HepG2 (cell line): ENCODE measurements at regions not wholly inside any gene's neighbourhood (a gene's known extent, or its start where the extent isn't known, plus 50 kb on each side); places are given as distances from the start of the nearest gene placed in this dataset.

Source experiments
- ATAC-seq: fragments of 200-7000 bp; cut with Tn5 transposase; 3 replicates; pipeline ENCODE4 v1.9.1; 2020; ENCODE audit warnings: mild to moderate bottlenecking, moderate library complexity
- BruUV-seq: library from RNA; stranded (reverse); fragments of 400-500 nt; replicated peaks from 2 replicates; lab custom pipeline; 2021; lab: Mats Ljungman, UMichigan
- CTCF ChIA-PET: fragments of 300-600 bp; formaldehyde crosslinking; extraction: SDS; loops from one replicate; lab custom pipeline; 2021; ENCODE audit warnings: low total read pairs, inconsistent platforms, low intra/inter-chr PET ratio; lab: Yijun Ruan, JAX
- POLR2A ChIA-PET: fragments of 350-600 bp; sonication (Branson Sonifier 250); formaldehyde crosslinking; loops from one replicate; lab custom pipeline; 2020; ENCODE audit warnings: antibody characterized with exemption, inconsistent platforms; lab: Yijun Ruan, JAX
- DNase-seq: peaks from one replicate; pipeline ENCODE4 v3.0.0-alpha.2; 2015; ENCODE audit warnings: low spot score
- FAIRE-seq: peaks from 3 replicates; lab custom pipeline; 2011; peaks lifted over from hg19 to GRCh38; lab: Jason Lieb, UNC
- H2AFZ ChIP-seq: one replicate; pipeline ENCODE4 v1.6.1; 2011; ENCODE audit warnings: low read length, inconsistent platforms
- H3K27ac ChIP-seq: fragments of 300-600 bp; 3 replicates; pipeline ENCODE4 v1.8.0; 2011; ENCODE audit warnings: mixed run types, mild to moderate bottlenecking, mixed read lengths, low read length, inconsistent platforms; ENCODE audit not compliant: insufficient read depth; ENCODE audit errors: extremely low read length
- H3K27me3 ChIP-seq, 2 experiments: fragments of 200-600 bp in 1 of 2; 2 replicates in 1 of 2; 3 replicates in 1 of 2; pipeline versions ENCODE4 v1.6.0 to v1.8.0; 2011; ENCODE audit warnings: low read length in 2 of 2, mild to moderate bottlenecking in 2 of 2, moderate library complexity in 2 of 2, inconsistent platforms in 1 of 2; ENCODE audit not compliant: insufficient read depth in 2 of 2, control insufficient read depth in 1 of 2
- H3K36me3 ChIP-seq, 2 experiments: fragments of 200-600 bp in 1 of 2; replicated peaks in 1 of 2; 2 replicates in 1 of 2; 3 replicates in 1 of 2; pipeline versions ENCODE4 v1.5.1 to v1.8.0; 2011; ENCODE audit warnings: low read length in 2 of 2, inconsistent platforms in 1 of 2; ENCODE audit not compliant: insufficient read depth in 2 of 2, control insufficient read depth in 1 of 2
- H3K4me1 ChIP-seq: 2 replicates; pipeline ENCODE4 v1.5.1; 2012; ENCODE audit warnings: low read length, inconsistent platforms; ENCODE audit not compliant: insufficient read depth
- H3K4me2 ChIP-seq: 2 replicates; pipeline ENCODE4 v1.6.0; 2011; ENCODE audit warnings: low read depth, low read length, inconsistent platforms
- H3K4me3 ChIP-seq, 3 experiments: fragments of 200-600 bp in 1 of 3; sonication (generic), shearing (Covaris generic) in 1 of 3; replicated peaks in 1 of 3; 2 replicates each; pipeline ENCODE4 v1.5.1; 2011 to 2016; ENCODE audit warnings: low read length in 3 of 3, inconsistent platforms in 2 of 3, low read depth in 2 of 3, mild to moderate bottlenecking in 2 of 3, control low read depth in 1 of 3, mixed read lengths in 1 of 3; ENCODE audit not compliant: insufficient read depth in 1 of 3
- H3K79me2 ChIP-seq: one replicate; pipeline ENCODE4 v1.6.1; 2011; ENCODE audit warnings: low read length, inconsistent platforms; ENCODE audit not compliant: insufficient read depth
- H3K9ac ChIP-seq: 2 replicates; pipeline ENCODE4 v1.6.0; 2011; ENCODE audit warnings: mild to moderate bottlenecking, low read depth, low read length, inconsistent platforms; ENCODE audit not compliant: insufficient read depth
- H3K9me3 ChIP-seq: 2 replicates; pipeline ENCODE4 v1.5.1; 2012; ENCODE audit warnings: mild to moderate bottlenecking, low read length
- H4K20me1 ChIP-seq: 2 replicates; pipeline ENCODE4 v1.6.0; 2011; ENCODE audit warnings: inconsistent platforms, mild to moderate bottlenecking, low read length, moderate library complexity; ENCODE audit not compliant: insufficient read depth
- CBX1 ChIP-seq: IDR thresholded peaks from one replicate; pipeline ENCODE4 v1.6.1; 2016; ENCODE audit warnings: antibody characterized with exemption, low read depth
- CC2D1A ChIP-seq: sonication (generic); formaldehyde crosslinking; IDR thresholded peaks from 2 replicates; pipeline ENCODE4 v1.8.1; 2023; ENCODE audit warnings: mild to moderate bottlenecking, missing genetic modification reagents
- FOSL1 ChIP-seq: sonication (generic); formaldehyde crosslinking; IDR thresholded peaks from 2 replicates; pipeline ENCODE4 v1.9.0; 2021; ENCODE audit warnings: missing genetic modification reagents, borderline replicate concordance
- IRF2 ChIP-seq: IDR thresholded peaks from 2 replicates; pipeline ENCODE4 v1.6.1; 2018; ENCODE audit warnings: missing genetic modification reagents, missing compliant biosample characterization
- KDM3A ChIP-seq: IDR thresholded peaks from 2 replicates; pipeline ENCODE4 v1.6.1; 2018; ENCODE audit warnings: low read depth, missing compliant biosample characterization
- MXD4 ChIP-seq: IDR thresholded peaks from 2 replicates; pipeline ENCODE4 v1.6.1; 2016; ENCODE audit warnings: mild to moderate bottlenecking, missing biosample characterization, missing genetic modification reagents
- NONO ChIP-seq, 2 experiments: fragments of 450-650 bp in 1 of 2; sonication (generic) in 1 of 2; formaldehyde crosslinking in 1 of 2; IDR thresholded peaks in 1 of 2; conservative IDR thresholded peaks in 1 of 2; 2 replicates each; pipeline versions ENCODE4 v1.6.1 to v1.8.0; 2017 to 2022; ENCODE audit warnings: mild to moderate bottlenecking in 1 of 2, missing genetic modification reagents in 1 of 2, moderate library complexity in 1 of 2
- NPAS2 ChIP-seq: sonication (generic); formaldehyde crosslinking; IDR thresholded peaks from 2 replicates; pipeline ENCODE4 v1.8.0; 2022; ENCODE audit warnings: mild to moderate bottlenecking, missing genetic modification reagents, borderline replicate concordance
- PAX8 ChIP-seq: sonication (generic); formaldehyde crosslinking; IDR thresholded peaks from 2 replicates; pipeline ENCODE4 v1.8.0; 2022; ENCODE audit warnings: mild to moderate bottlenecking, missing genetic modification reagents, borderline replicate concordance
- PHF8 ChIP-seq: sonication (generic); formaldehyde crosslinking; IDR thresholded peaks from 2 replicates; pipeline ENCODE4 v1.5.0; 2020; ENCODE audit warnings: missing genetic modification reagents
- PPARG ChIP-seq: conservative IDR thresholded peaks from 2 replicates; pipeline ENCODE4 v1.6.1; 2016; ENCODE audit warnings: missing biosample characterization, missing genetic modification reagents
- RARG ChIP-seq: sonication (generic); formaldehyde crosslinking; IDR thresholded peaks from 2 replicates; pipeline ENCODE4 v1.4.0; 2020; ENCODE audit warnings: low read depth, mild to moderate bottlenecking, missing genetic modification reagents
- SUZ12 ChIP-seq: fragments of 150-350 bp; IDR thresholded peaks from 2 replicates; pipeline ENCODE4 v1.6.1; 2014; ENCODE audit warnings: low read depth, low read length
- TCF12 ChIP-seq, 2 experiments: fragments of 450-650 bp in 1 of 2; sonication (generic) in 1 of 2; formaldehyde crosslinking in 1 of 2; IDR thresholded peaks; 2 replicates each; pipeline versions ENCODE4 v1.6.1 to v1.8.0; 2017 to 2022; ENCODE audit warnings: antibody characterized with exemption in 1 of 2, mild to moderate bottlenecking in 1 of 2, missing genetic modification reagents in 1 of 2, moderate library complexity in 1 of 2
- TP53 ChIP-seq: sonication (generic); formaldehyde crosslinking; conservative IDR thresholded peaks from 2 replicates; pipeline ENCODE4 v1.4.0; 2020; ENCODE audit warnings: missing genetic modification reagents
- ZBTB38 ChIP-seq: sonication (generic); formaldehyde crosslinking; IDR thresholded peaks from 2 replicates; pipeline ENCODE4 v1.5.1; 2020; ENCODE audit warnings: mild to moderate bottlenecking, missing genetic modification reagents
- ZKSCAN1 ChIP-seq: fragments of 150-350 bp; IDR thresholded peaks from 2 replicates; pipeline ENCODE4 v1.6.1; 2014; ENCODE audit warnings: low read length
- ZMAT3 ChIP-seq: sonication (generic); formaldehyde crosslinking; conservative IDR thresholded peaks from 2 replicates; pipeline ENCODE4 v1.7.0; 2021; ENCODE audit warnings: missing genetic modification reagents
- ZNF12 ChIP-seq: sonication (generic); formaldehyde crosslinking; IDR thresholded peaks from 2 replicates; pipeline ENCODE4 v1.5.0; 2020; ENCODE audit warnings: missing genetic modification reagents
- ZNF570 ChIP-seq: sonication (generic); formaldehyde crosslinking; IDR thresholded peaks from 2 replicates; pipeline ENCODE4 v1.4.0; 2020; ENCODE audit warnings: mild to moderate bottlenecking, missing genetic modification reagents, borderline replicate concordance
- ZNF652 ChIP-seq: IDR thresholded peaks from 2 replicates; pipeline ENCODE4 v1.6.1; 2016; ENCODE audit warnings: low read depth, borderline replicate concordance
- ZNF781 ChIP-seq: sonication (generic); formaldehyde crosslinking; IDR thresholded peaks from 2 replicates; pipeline ENCODE4 v1.5.1; 2020; ENCODE audit warnings: borderline replicate concordance, mild to moderate bottlenecking, missing genetic modification reagents; ENCODE audit errors: not compliant biosample characterization
- WGBS: methylation state at CpG from one replicate; pipeline ENCODE4 v1.1.6; 2017; ENCODE audit warnings: low lambda C conversion rate; 5-methylcytosine and 5-hydroxymethylcytosine counted together
- in situ Hi-C: cut with HindIII; loops from 2 replicates; pipeline ENCODE4 v1.10.0; 2017; ENCODE audit warnings: low pct_unique_long_range_greater_than_20kb; ENCODE audit not compliant: extremely low pct_ligation_motif_present
- intact Hi-C: fragments of 100-400 bp; cut with micrococcal nuclease; formaldehyde crosslinking; loops from one replicate; pipeline ENCODE4 v1.10.0; 2022; ENCODE audit not compliant: unreplicated experiment
- TF ChIP-seq, protein P1 (sequence below): sonication (generic); formaldehyde crosslinking; IDR thresholded peaks from 2 replicates; pipeline ENCODE4 v1.5.0; 2020; ENCODE audit warnings: missing genetic modification reagents, mild to moderate bottlenecking, borderline replicate concordance

DNA sequence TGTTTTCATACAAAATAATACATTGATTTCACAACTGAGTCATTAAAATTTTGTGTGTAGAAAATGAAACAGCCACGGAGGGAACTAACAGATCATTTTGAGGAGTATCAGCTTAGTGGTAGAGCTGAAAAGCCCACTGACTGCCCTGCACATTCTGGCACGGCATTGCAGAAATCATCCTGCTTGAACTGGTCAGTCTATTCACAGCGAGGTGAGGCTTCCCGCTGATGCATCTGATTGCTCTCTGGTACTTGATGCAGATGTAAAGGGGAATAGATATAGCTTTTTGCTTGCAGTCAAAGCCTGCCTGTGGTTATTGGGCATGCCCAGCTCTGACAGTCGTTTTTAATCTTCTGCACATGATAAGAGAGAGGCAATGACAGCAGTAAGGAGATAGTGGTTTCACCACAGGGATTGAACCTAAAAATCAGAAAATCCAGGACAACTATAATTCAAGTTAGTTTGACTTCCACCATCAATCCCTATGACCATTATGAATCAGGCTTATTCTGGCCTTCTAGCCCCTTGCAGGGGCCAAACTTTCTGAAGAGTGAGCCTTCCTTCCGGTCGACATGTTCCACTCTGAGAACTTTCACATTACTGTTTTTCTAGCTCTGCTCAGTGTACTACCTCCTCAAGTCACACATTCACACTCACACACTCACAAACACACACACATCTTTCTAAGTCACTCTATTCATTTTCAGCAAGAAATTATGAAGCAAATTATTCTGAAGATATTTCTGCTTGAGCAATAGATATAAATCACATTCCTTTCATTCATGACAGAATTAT lies 782.8 kb upstream of the NUDT12 start (continued):
- TF ChIP-seq PPARG (CRISPR knock-in tag) (no peak), ZBTB38 (CRISPR knock-in tag) (no peak), ZNF570 (no peak), NPAS2 (CRISPR knock-in tag) (no peak), FOSL1 (CRISPR knock-in tag) (no peak)

DNA sequence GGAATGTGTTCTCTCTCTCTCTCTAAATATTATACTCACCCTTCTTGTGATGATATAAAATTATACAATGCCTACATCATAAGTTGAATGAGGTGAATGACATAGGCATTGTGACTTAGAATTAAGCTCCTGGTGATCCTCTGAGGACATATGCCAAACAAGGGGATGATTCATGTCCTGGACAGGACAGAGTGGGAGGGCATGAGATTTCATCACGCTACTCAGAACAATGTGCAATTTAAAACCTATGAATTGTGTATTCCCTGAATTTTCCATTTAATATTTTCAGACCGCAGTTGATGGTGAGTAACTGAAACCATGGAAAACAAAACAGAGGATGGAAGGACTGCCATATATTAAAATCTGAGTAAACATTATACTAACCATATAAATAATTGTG lies 782.2 kb upstream of the NUDT12 start:
- TF ChIP-seq MXD4 (CRISPR knock-in tag) (no peak), TP53 (CRISPR knock-in tag) (no peak), IRF2 (CRISPR knock-in tag) (no peak), TCF12 (IDR thresholded peaks at IDR 0.05) (no peak), TCF12 (CRISPR knock-in tag; IDR thresholded peaks at IDR 0.05) (no peak), KDM3A (CRISPR knock-in tag) (no peak), ZNF12 (CRISPR knock-in tag) (no peak), ZMAT3 (CRISPR knock-in tag) (no peak), CBX1 (no peak), PHF8 (CRISPR knock-in tag) (no peak), ZKSCAN1 (no peak), SUZ12 (no peak), RARG (CRISPR knock-in tag) (no peak), CC2D1A (CRISPR knock-in tag) (no peak), ZNF781 (no peak), PAX8 (CRISPR knock-in tag) (no peak), NONO (IDR thresholded peaks at IDR 0.05) (no peak), NONO (CRISPR knock-in tag; conservative IDR thresholded peaks at IDR 0.05) (no peak), ZNF652 (CRISPR knock-in tag) (no peak)
- TF ChIP-seq, protein P1, sequence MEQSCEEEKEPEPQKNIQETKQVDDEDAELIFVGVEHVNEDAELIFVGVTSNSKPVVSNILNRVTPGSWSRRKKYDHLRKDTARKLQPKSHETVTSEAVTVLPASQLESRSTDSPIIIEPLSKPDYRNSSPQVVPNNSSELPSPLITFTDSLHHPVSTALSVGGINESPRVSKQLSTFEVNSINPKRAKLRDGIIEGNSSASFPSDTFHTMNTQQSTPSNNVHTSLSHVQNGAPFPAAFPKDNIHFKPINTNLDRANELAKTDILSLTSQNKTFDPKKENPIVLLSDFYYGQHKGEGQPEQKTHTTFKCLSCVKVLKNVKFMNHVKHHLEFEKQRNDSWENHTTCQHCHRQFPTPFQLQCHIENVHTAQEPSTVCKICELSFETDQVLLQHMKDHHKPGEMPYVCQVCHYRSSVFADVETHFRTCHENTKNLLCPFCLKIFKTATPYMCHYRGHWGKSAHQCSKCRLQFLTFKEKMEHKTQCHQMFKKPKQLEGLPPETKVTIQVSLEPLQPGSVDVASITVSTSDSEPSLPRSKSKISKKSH (CRISPR knock-in tag): no peak
- Histone ChIP-seq H3K36me3 (no peaks in the 10 kb centered on the region), H3K27ac (no peak overlapping the region), H3K4me1 (no peaks in the 10 kb centered on the region), H3K4me2 (no peak overlapping the region), H2AFZ (no peak overlapping the region), H3K9ac (no peak overlapping the region), H3K27me3 (no peaks in the 10 kb centered on the region), H3K4me3 (no peak overlapping the region), H4K20me1 (no peaks in the 10 kb centered on the region), H3K9me3 (no peaks in the 10 kb centered on the region), H3K79me2 (no peaks in the 10 kb centered on the region)
- DNase-seq (peak; percentile 3), ATAC-seq (no peak), FAIRE-seq (no peak)
- ChIA-PET POLR2A (no interaction called here), CTCF (no interaction called here)
- no TSS peak for BruUV-seq
- in situ Hi-C loops (no loop called here), intact Hi-C loops (loop anchor here (5.0 kb wide), 1 partner anchor 1777 kb away; no protein-coding TSS in a partner anchor)
- WGBS: 51% methylated on average over 2 of the region's 2 CpGs
